Spinal cord (tissue), 9 donors: ENCODE measurements at regions not wholly inside any gene's neighbourhood (a gene's known extent, or its start where the extent isn't known, plus 50 kb on each side); places are given as distances from the start of the nearest gene placed in this dataset.

Experiments used
- DNase-seq, 6 donors: peaks; one replicate each; pipeline versions ENCODE4 v3.0.0 to v3.0.0-alpha.2; 2013 to 2015; ENCODE audit warnings: low spot score in 6 of 6, low read depth in 4 of 6
- H3K27ac ChIP-seq: one replicate; pipeline ENCODE4 v1.5.1; 2013; ENCODE audit warnings: low read depth, low read length, control low read depth
- H3K27me3 ChIP-seq: one replicate; pipeline ENCODE4 v1.6.1; 2013; ENCODE audit warnings: low read length; ENCODE audit not compliant: control insufficient read depth, insufficient read depth
- H3K36me3 ChIP-seq: one replicate; pipeline ENCODE4 v1.6.1; 2013; ENCODE audit warnings: low read length; ENCODE audit not compliant: control insufficient read depth, insufficient read depth
- H3K4me1 ChIP-seq: one replicate; pipeline ENCODE4 v1.6.1; 2013; ENCODE audit warnings: low read length; ENCODE audit not compliant: control insufficient read depth, insufficient read depth
- H3K4me3 ChIP-seq: one replicate; pipeline ENCODE4 v1.5.1; 2013; ENCODE audit warnings: low read depth, low read length, control low read depth
- H3K9me3 ChIP-seq: one replicate; pipeline ENCODE4 v1.6.1; 2013; ENCODE audit warnings: low read length; ENCODE audit not compliant: control insufficient read depth, insufficient read depth
- WGBS: methylation state at CpG from one replicate; pipeline ENCODE4 v1.1.5; 2013; ENCODE audit warnings: missing lambda C conversion rate; ENCODE audit not compliant: insufficient coverage; 5-methylcytosine and 5-hydroxymethylcytosine counted together
- donor health status: healthy.

DNA sequence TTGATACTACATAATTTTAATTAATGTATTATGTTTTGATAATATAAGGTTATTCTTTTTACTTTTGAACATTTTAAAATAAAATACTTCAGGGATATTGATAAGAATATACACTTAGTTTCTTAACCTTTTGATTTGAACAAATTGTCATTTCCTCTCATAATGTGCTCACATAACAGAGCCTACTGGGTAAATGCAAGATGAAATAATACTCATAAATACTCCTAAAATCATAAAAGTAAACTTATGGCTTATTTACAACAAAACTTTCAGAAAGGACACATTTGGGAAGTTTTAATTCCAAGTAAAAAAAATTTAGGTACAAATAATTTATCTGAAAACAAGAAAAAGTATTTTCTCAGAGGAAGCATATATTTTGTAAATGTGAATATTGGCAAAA, 101.6 kb upstream of the ABCB5 start:
- no peaks in the 10 kb centered on the region for H3K4me1 ChIP-seq
- H3K27ac ChIP-seq: no peak overlapping the region
- no peaks in the 10 kb centered on the region for H3K36me3 ChIP-seq
- no peak for DNase-seq
- no peak overlapping the region for H3K4me3 ChIP-seq
- H3K9me3 ChIP-seq: no peaks in the 10 kb centered on the region
- no peaks in the 10 kb centered on the region for H3K27me3 ChIP-seq

GRCh38 chr7:20514364-20514763, 101.1 kb upstream of the ABCB5 start:
- no peak overlapping the region for H3K27ac ChIP-seq
- H3K36me3 ChIP-seq: no peaks in the 10 kb centered on the region
- H3K4me1 ChIP-seq: no peaks in the 10 kb centered on the region
- no peaks in the 10 kb centered on the region for H3K27me3 ChIP-seq
- no peaks in the 10 kb centered on the region for H3K9me3 ChIP-seq
- peak; percentile 42 to 93 (median 62) for DNase-seq
- no CpG with 5 or more reads among the region's 2 CpGs for WGBS
- no peak overlapping the region for H3K4me3 ChIP-seq

GRCh38 chr7:20519645-20520044, 95.8 kb upstream of the ABCB5 start:
- Histone ChIP-seq H3K4me3 (no peak overlapping the region), H3K27ac (no peak overlapping the region), H3K36me3 (no peaks in the 10 kb centered on the region), H3K9me3 (peaks cover 3% of the 10 kb centered on the region), H3K27me3 (no peaks in the 10 kb centered on the region), H3K4me1 (no peaks in the 10 kb centered on the region)
- DNase-seq: peak in 1 of 6 donors; percentile 24
- WGBS: 13% methylated on average over 1 of the region's 2 CpGs

GRCh38 chr7:20520530-20520929, 94.9 kb upstream of the ABCB5 start:
- no peaks in the 10 kb centered on the region for H3K27me3 ChIP-seq
- no peak for DNase-seq
- H3K36me3 ChIP-seq: no peaks in the 10 kb centered on the region
- no CpG with 5 or more reads among the region's 4 CpGs for WGBS
- H3K4me1 ChIP-seq: no peaks in the 10 kb centered on the region
- H3K27ac ChIP-seq: no peak overlapping the region
- peaks cover 3% of the 10 kb centered on the region for H3K9me3 ChIP-seq
- H3K4me3 ChIP-seq: no peak overlapping the region

DNA sequence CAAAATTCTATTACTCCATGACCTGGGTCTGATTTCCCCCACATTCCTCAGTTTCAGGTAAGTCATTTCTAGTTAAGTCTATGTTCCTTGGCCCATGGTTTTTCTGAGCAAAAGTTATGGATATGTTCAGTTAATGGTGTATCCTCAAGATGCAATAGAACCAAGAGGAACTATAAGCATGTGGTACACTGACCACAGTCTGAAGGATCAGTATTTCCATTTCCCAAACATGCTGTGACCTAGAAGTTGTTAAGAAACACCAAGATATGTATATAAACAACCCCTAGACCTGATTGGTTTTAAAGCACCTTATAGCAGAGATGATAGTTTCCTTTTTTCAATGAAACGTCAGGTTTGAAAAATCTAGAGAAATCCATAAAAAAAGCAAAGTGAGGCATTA, 94.2 kb upstream of the ABCB5 start:
- no peak overlapping the region for H3K27ac ChIP-seq
- WGBS: no CpG with 5 or more reads among the region's 1 CpG
- DNase-seq: no peak

GRCh38 chr7:20529260-20529659, 86.2 kb upstream of the ABCB5 start:
- H3K9me3 ChIP-seq: peaks cover 8% of the 10 kb centered on the region
- no peak overlapping the region for H3K4me3 ChIP-seq
- WGBS: 93% methylated on average over 2 of the region's 2 CpGs
- H3K27me3 ChIP-seq: no peaks in the 10 kb centered on the region
- H3K4me1 ChIP-seq: no peaks in the 10 kb centered on the region
- DNase-seq: no peak
- H3K27ac ChIP-seq: no peak overlapping the region
- no peaks in the 10 kb centered on the region for H3K36me3 ChIP-seq

More for the DNA sequence above, 94.2 kb upstream of the ABCB5 start:
- no peak overlapping the region for H3K4me3 ChIP-seq
- no peaks in the 10 kb centered on the region for H3K36me3 ChIP-seq
- no peaks in the 10 kb centered on the region for H3K4me1 ChIP-seq
- H3K9me3 ChIP-seq: peaks cover 3% of the 10 kb centered on the region
- H3K27me3 ChIP-seq: no peaks in the 10 kb centered on the region

DNA sequence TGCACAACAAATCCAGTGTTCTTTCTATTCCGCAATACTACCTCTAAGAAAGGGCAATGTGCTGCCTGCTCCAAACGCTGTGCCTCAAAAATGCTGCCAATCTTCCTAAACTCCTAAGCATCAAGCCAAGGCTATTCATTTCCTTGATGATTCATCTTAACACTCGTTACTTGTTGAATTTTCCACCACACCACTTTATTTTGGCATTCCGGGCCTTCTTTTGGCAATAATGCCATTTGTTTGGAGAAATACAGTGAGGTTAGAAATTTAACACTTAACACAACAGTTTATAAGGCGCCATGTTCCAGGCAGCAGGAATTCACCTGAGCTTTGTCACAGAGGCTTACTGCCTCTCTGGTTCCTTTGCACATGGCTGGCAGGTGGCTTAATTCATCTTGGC, 82.6 kb upstream of the ABCB5 start:
- Histone ChIP-seq H3K36me3 (no peaks in the 10 kb centered on the region), H3K27ac (no peak overlapping the region), H3K27me3 (no peaks in the 10 kb centered on the region), H3K4me3 (no peak overlapping the region), H3K9me3 (peaks cover 8% of the 10 kb centered on the region), H3K4me1 (no peaks in the 10 kb centered on the region)
- 74% methylated on average over 2 of the region's 5 CpGs for WGBS
- no peak for DNase-seq

DNA sequence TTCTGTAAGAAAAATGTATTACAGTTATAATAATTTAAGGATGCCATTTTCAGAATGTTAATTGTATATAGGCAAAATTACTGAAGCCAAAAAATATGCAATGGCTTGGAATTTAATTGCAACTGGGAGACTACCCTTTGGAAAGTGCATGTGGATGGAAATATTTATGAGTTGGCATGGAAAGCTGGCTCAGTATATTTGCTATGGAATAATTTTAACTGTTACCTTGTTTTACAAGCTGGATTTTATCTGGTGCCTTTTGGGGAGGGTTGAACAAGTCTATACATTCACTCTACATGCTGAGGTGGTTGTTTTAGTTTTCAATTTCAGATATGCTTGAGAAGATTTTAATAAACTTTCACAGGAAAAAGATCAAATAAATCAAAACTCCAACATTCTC, 80.9 kb upstream of the ABCB5 start:
- DNase-seq: no peak
- no peaks in the 10 kb centered on the region for H3K4me1 ChIP-seq
- no peak overlapping the region for H3K27ac ChIP-seq
- no peak overlapping the region for H3K4me3 ChIP-seq
- no peaks in the 10 kb centered on the region for H3K9me3 ChIP-seq
- no peaks in the 10 kb centered on the region for H3K36me3 ChIP-seq
- no peaks in the 10 kb centered on the region for H3K27me3 ChIP-seq

DNA sequence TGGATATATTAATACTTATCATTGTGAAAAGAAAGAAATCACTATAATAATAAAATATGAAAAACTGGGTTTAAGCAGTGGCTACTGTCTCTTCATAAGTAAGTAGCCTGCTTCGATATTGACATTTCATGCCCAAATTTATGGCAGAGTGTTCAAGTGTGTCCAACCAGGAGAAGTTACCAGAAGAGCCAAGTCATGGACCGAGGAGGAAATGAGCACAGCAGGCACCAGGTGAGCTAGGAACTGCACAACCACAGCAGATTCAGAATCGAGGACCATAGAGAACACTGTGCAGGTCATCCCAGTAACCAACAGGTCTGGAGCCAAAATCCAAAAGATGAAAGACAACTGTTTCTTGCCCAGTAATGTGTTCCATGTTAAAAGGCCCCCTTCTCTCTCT, 79.9 kb upstream of the ABCB5 start:
- Histone ChIP-seq H3K4me1 (no peaks in the 10 kb centered on the region), H3K36me3 (no peaks in the 10 kb centered on the region), H3K27me3 (no peaks in the 10 kb centered on the region), H3K9me3 (no peaks in the 10 kb centered on the region), H3K4me3 (no peak overlapping the region), H3K27ac (no peak overlapping the region)
- no peak for DNase-seq
- 94% methylated on average over 3 of the region's 3 CpGs for WGBS

DNA sequence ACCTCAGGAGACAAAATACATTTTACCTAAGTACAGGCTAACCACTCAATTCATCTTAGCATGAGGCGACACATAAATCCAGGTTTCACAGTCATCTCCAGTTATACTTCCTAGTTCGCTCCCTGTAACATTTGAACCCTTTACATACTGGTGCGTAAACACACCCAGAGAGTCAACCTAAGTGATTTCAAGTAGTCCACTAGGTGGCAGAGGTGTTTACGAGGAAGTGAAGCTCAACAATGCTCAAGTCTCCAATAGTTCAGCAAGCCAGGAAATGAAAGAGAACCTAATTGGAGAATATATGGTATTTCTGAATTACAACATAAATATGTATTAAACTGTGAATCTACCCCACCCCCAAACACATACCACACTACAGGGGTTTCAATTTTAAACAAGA, 76.3 kb upstream of the ABCB5 start:
- Histone ChIP-seq H3K4me1 (no peaks in the 10 kb centered on the region), H3K36me3 (no peaks in the 10 kb centered on the region), H3K27ac (no peak overlapping the region), H3K9me3 (peaks cover 1% of the 10 kb centered on the region), H3K27me3 (no peaks in the 10 kb centered on the region), H3K4me3 (no peak overlapping the region)
- WGBS: no CpG with 5 or more reads among the region's 4 CpGs
- no peak for DNase-seq
